Embryonic facial prominence (tissue), 1 donor: ENCODE measurements at regions not wholly inside any gene's neighbourhood (a gene's known extent, or its start where the extent isn't known, plus 50 kb on each side); places are given as distances from the start of the nearest gene placed in this dataset.
"Not testable (repeated sequence)": the region's sequence is repeated elsewhere in the genome, so short reads cannot be mapped to it uniquely, and the experiment has no call there.

ENCODE experiments used
- DNase-seq: peaks from one replicate; pipeline ENCODE4 v3.0.0-alpha.2; 2016; ENCODE audit errors: extremely low spot score

DNA sequence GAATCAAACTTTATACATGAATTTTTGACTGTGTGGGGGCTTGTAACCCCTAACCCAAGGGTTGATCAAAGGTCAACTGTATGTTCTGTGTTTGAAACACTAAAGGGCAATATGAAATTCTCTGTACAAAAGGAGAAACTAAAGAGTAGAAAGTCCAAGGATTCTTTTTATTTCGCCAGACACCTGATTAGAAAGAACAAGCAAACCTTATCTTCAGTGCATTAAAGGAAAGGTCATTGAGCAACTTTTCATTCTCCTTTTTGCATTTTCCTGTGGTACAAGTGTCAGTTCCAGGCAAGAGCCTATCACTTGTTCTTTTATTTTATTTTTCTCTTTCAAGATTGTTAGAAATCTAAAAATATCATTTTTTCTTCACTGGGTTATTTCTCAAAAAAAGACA lies 430.1 kb upstream of the EPHA3 start:
- no peak for DNase-seq

DNA sequence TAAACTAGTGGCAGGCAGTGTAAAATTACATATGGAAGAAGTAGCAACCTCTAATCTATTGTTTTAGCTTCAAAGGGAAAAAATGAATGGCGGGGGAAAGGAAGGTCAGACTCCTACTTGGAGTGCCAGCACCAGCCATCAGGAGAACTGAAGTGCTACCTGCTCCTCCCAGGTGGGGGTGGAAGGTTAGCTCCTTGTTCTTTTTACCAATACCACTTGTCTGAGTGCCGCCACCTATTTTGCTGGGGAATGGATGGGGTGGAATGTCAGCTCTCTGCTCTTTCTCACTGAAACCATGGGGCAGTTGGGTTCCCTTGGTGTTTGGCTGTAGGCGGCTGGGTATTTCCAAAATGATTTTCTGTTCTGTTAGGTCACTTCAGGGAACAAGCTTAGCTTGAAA lies 428.7 kb upstream of the EPHA3 start:
- DNase-seq: no peak

DNA sequence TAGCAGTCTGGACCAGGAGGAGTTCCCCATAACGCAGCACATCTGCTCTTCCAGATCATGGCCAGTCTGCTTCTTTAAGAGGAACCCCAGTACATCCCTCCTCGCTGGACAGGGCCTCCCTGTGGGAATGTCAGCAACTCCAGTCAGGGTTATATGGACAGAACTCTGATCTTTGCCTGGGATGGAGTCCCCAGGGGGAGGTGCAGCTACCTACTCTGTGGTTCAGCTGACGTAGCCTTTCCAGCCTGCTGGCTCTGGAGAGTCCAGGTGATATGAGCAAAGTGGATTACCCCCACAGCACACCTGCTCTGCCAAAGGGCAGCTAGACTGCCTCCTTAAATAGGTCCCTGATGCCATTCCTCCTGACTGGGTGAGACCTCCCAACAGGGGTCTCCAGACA lies 417.1 kb upstream of the EPHA3 start:
- DNase-seq: no peak

DNA sequence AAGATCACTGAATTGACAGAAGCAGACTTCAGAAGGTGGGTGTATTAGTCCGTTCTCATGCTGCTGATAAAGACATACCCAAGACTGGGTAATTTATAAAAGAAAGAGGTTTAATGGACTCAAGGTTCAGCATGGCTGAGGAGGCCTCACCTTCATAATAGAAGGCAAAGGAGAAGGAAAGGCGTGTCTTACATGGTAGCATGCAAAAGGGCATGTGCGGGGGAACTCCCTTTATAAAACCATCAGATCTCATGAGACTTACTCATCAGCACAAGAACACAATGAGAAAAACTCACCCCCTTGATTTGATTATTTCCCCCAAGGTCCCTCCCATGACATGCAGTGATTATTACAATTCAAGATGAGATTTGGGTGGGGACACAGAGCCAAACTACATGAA lies 416.3 kb upstream of the EPHA3 start:
- no peak for DNase-seq

DNA sequence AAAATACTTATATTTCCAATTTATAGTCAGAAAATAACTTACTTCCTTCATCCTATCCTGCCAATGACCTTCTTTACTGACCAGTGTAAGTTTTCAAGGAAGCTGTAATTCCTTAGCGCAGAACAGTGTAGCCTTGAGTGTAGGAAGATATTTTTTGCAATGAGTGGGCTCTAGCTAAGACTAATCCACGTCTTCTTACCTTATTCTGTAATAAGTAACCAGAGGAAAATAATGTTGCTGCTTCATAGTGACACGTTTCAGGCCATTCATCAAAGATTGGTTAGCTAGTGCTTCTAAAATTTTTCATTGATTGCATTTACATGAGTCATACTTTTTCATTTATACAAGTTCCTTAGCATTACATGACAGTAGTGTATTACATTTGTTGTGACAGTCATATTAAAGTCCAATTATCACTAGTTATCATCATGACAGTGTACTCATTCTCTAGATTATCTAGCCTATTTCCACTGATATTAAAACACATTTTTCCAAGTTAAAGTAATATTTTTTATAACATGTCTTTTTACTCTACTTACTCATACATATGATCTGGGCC lies 403.8 kb upstream of the EPHA3 start:
- DNase-seq: no peak

DNA sequence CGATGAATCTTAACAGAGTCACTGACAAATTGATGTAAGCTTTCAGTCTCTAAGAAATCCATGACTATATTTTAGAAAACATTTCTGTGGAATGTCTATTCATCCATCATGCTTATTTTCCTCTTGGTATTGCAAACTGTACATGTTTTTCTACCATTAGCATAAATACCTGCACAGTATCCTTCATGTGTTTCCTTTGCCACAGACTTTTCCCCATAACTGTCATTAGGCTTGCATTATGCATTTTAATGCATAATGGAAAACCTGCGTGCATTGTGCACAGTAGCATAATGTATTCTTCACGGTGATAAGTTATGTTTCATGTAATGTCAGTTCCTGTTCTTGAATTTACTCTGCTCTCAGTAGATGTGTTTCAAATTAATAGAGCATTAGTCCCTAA lies 403.1 kb upstream of the EPHA3 start:
- DNase-seq: no peak

DNA sequence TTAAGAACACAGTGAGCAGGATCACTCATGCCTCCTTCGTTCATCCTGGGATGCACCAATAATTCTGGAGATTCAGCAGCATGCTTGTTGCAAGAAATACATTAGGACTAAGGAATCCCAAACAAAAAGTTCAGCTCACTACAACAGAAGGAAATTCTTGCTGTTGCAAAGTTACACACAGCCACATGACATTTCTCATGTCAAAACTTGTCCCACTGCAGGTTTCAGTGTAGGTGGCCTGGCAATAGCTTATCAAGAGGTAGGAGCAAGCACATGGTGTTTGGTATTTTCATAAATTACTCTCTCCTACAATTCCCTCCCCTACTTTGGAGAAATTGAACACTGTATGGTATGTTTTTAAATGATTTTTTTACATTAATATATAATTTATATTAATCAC lies 399.6 kb upstream of the EPHA3 start:
- DNase-seq: no peak

DNA sequence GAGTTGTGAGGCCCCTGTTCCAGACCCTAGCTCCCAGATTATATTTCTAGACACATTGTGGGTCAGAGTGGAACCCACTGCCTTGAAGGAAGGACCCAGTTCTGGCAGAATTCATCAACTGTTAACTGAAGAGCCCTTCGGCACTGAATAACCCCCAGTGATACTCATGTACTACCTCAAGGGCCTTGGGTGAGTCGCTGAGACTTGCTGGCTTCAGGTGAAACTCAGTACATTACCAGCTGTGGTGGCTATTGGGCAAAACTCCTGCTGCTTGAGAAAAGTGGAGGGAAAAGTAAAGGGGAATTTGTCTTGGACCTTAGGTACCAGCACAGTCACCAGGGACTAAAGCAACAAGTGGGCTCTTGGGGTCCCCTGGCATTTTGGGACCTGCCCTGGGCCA lies 394.9 kb upstream of the EPHA3 start:
- no peak for DNase-seq

DNA sequence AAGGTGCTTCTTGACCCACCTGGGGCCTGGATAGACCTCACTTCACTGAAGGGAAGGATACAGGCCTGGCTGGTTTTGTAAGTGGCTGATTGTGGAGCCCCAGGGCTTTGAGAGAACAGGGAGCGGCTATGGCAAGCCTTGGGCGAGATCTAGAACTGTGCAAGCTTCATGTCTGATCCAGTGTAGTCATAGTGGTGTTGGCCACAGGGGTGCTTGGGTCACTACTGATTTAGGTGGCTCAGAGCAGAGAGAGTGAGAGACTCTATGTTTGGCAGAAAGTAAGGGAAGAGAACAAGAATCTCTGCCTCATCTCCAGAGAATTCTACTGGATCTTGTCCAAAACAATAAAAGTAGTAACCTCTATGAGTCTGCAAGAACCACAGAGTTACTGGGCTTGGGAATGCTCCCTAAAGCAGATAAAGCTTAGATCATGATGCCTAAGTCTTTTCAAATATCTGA lies 394.2 kb upstream of the EPHA3 start:
- DNase-seq: no peak

DNA sequence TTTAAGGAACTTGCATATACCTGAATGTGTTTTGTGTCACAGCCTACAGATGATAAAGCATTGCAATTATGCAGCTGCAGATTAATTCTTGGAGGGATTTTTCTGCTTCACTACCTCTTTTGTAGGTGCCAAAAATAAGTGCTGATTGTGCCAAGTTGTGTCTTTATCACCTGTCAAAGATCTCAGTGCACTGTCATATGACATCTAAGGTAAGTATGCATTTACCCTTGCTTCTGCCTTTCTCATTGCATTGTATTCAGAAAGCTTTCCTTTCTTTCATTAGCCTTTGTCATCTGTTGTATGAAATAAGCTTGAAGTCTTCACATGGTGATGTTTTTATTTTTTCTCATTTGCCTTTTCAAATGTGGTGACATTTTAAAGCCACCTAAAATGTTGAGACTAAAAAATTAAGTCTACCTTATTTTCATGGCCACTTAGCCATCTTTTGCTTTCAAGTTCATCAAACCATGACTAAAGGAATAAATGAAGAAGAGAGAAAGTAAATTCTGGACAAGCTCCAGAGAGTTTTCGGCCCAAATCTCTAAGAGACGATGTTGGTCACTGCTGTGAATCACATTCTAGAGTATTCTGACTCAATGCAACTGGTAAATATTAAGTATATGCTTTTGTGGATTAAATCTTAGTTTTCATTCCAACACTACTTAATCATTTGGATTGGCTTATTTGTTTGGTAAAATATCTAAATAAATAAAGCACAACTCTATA lies 381.8 kb upstream of the EPHA3 start:
- DNase-seq: no peak

DNA sequence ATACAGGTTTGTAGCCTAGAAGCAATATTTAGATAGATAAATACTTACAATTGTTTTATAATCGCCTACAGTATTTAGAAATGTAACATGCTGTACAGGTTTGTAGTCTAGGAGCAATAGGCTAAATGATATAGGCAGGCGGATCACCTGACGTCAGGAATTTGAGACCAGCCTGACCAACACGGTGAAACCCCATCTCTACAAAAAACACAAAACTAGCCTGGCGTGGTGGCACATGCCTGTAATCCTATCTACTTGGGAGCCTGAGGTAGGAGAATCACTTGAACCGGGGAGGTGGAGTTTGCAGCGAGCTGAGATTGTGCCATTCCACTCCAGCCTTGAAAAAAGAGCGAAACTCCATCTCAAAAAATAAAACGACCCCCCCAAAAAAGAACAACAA lies 375.2 kb upstream of the EPHA3 start:
- no peak for DNase-seq

DNA sequence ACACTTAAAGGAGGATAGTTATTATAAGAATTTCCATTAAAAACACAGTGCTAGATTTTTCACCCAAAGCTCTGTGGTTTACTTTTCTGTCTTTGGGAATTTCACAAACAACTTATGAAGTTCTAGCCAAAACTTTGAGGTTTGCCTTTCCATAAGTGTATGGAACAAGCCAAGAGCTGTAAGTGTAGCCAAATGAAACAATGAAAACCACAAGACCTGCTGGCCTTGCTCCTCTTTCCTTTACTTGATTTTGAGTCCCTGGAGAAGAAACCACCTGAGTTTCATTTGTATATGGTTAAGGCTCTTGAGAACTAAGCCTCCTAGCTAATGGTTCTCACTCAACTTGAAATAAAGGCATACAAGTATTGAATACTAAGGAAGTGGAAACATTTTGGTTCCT lies 365.3 kb upstream of the EPHA3 start:
- DNase-seq: peak; percentile 14

DNA sequence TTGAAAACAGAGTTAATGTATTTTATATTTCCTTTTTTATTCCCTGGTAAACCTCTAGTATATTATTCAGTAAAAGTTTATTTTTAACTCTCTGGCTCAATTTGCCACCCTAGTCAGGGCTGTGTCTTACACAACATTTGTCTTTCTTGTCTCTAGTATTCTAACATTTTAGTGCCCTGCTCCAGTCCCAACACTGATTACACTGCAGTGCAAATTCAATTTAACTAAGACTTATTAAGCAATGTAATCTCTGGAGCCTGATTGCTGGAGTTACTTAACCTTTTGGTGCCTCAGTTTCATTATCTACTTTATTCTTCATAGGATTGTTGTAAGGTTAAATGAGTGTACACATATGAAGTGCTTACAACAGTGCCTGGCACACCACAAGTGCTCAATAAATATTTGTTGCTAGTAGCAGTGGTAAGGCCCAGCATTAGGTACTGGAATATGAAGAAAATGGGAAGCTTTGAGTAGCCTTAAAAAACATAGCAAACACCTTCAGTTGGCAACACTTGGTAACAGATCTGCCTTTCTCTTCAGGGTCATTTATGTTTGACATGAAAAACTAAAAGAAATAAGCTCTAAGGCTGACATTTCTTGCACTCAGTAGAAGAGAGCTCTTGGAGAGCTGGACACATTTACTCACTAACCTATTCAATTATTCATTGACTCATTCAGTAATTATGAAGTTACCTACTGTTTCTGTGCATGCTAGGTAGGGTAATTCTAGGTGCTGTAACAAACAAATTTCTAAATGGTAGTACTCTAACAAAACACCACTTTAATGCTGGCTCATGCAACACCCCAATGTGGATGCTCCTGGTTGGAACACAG lies 364.5 kb upstream of the EPHA3 start:
- DNase-seq: no peak

DNA sequence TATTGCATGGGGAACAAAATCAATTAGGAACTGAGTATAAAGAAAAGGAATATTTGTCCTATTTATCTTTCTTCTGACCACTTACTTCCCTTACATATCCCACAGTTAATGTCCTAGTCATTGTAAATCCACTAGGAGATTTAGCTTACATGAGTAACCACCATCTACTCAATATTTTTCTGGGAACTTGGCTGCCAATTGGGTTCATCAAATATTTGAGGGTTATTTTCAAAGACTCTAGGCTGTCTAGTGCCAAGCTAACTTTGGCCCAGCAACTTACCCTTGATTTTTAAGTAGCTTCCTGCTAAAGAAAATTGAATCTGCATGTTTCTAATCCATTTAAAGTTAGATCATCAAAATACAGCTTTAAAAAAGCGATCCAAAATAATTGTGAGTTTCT lies 362.5 kb upstream of the EPHA3 start:
- no peak for DNase-seq

DNA sequence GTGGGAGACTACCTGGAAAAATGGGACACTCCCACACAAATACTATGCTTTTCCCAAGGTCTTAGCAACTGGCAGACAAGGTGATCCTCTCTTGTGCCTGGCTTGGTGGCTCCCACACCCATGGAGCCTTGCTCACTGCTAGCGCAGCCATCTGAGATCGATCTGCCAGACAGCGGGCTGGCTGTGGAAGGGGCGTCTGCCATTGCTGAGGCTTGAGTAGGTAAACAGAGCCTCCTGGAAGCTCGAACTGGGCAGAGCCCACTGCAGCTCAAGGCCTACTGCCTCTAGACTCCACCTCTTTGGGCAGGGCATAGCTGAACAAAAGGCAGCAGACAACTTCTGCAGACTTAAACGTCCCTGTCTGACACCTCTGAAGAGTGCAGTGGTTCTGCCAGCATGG lies 360.3 kb upstream of the EPHA3 start:
- DNase-seq: not testable (repeated sequence)

DNA sequence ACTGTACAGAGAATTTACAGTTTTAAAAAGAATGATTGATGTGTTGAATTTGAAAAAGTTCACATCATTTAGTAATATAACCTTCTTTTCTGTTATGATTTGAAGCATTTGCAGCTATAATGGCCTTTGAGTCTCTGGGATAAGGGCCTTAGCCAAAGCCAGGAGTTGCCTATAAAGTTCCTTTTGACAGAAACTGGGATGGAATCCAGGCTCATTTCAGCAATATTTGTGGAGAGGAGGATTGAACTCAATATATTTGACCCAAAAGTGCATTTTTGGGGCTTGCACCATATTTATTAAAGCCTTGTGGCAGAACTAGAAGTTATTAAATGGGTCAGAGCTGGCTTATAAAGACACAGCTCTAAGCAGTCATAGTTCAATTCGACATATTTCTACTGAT lies 348.7 kb upstream of the EPHA3 start:
- DNase-seq: no peak

DNA sequence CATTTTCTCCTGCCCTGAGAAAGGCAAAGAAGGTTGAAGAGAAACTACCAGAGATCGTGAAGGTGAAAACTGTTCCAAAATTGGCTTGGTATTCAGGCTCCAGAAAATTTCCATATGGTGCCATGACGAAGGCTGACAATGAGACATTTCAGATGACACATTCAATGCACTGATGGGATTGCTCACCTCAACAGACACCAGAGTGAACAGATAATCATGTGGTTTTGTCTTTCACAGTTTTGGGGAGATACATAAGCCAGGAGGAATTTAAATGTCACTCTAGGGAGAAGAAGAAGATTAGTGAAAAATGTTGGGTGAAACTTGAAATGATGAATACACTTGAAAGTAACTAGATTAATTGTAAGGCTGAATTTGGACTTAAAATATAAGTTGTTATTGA lies 339.7 kb upstream of the EPHA3 start:
- DNase-seq: no peak

DNA sequence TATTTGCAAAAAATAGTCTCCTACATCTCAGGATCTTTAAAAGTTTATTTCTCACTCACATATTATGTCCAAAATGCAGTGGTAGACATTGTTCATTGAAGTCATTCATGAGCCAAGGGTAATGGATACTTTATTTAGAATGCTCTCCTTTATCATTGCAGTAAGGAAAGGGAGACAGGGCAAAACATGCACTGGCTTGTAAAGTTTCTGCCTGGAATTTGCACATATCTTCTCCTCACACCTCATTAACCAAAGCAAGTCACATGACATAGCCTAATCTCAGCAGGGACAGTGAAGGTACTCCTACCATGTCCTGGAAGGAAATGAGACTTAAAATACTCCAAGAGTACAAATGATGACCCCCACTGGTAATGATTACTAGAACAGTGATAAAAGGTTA lies 333.7 kb upstream of the EPHA3 start:
- DNase-seq: no peak

DNA sequence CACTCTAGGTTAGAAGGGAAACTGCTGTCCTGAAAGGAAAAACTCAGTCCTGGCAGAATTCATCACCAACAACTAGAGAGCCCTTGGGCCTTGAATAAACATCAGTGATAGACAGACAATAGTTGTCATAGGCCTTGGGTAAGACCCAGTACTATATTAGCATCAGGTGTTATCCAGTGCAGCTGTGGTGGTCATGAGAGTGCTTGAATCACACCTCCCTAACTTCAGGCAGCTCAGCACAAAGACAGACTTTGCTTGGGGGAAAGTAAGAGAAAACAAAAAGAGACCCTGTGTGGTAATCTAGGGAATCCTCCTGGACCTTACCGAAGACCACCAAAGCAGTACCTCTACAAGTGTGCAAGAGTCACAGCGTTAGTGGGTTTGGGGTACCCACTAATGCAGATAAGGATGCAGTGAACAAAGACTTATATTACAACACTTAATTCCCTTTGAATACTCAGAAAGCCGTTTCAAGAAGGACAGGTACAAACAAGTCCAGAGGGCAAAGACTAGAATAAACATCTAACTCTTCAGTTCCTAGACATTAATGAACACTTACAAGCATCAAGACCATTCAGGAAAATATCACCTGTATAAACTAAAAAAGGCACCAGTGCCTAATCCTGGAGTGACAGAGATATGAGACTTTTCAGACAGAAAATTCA lies 332.3 kb upstream of the EPHA3 start:
- DNase-seq: no peak

DNA sequence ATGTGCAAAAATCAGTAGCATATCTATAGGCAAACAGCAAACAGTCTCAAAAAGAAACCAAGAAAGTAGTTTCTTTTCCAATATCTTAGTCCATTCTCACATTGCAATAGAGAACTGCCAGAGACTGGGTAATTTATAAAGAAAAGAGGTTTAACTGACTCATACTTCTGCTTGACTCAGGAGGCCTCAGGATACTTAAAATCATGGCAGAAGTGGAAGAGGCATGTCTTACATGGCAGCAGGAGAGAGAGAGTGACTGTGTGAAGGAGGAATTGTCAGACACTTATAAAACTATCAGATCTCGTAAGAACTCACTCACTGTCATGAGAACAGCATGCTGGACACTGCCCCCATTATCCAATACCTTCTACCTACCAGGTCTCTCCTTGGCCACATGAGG lies 327.9 kb upstream of the EPHA3 start:
- no peak for DNase-seq

DNA sequence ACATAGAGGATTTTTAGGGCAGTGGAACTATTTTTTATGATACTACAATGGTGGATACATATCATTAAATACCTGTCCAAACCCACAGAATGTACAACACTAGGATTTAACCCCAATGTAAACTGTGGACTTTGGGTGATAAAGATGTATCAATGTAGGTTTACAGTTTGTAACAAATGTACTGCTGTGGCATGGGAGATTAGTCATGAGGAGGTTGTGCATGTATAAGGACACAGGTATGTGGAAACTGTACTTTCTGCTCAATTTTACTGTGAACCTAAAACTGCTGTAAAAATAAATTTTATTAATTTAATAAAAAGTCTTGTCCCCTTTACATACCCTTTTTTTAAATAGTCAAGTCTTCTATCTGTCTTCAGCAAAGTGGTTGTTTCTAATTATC lies 322.5 kb upstream of the EPHA3 start:
- DNase-seq: no peak

DNA sequence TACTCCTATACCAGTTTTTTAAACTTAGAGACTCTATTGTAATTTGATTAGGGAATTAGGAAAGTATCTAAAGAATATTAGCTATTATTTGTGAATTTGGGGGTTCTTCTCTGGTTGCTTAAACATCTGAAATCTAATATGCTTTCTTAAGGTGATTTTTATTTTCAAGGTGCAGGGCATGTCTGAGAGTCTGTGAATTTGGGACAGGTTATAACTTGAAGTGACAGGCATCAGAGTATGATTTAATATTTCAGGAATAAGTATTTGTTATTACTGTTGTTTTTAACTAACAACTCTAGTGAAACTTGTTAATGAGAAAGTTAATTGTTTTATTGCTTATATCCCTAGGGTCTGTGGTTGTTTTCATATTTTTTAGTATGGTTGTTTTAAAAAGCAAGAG lies 321.6 kb upstream of the EPHA3 start:
- DNase-seq: no peak

DNA sequence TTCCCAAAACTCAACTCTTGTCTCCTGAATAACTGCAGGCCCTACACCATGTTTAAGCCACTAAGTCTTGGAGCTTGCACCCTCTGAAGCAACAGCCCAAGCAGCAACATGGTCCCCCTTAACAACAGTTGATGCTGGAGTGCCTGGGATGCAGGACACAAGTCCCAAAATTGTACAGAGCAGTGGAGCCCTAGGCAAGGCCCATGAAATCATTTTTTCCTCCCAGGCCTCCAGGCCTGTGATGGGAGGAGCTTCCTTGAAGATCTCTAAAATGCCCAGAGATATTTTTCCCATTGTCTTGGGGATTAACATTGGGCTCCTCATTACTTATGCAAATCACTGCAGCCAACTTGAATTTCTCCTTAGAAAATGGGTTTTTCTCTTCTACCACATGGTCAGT lies 311.9 kb upstream of the EPHA3 start:
- DNase-seq: no peak
